Adrenal gland (tissue), 5 donors: ENCODE measurements at regions not wholly inside any gene's neighbourhood (a gene's known extent, or its start where the extent isn't known, plus 50 kb on each side); places are given as distances from the start of the nearest gene placed in this dataset.

Source experiments
- POLR2A ChIP-seq, 2 donors: fragments of 450-650 bp; IDR thresholded peaks; one replicate each; pipeline ENCODE4 v1.6.1; 2017; ENCODE audit warnings: antibody characterized with exemption in 2 of 2, mild to moderate bottlenecking in 2 of 2, moderate library complexity in 1 of 2
- TF ChIP-seq, protein P1 (sequence below), 6 experiments: fragments of 450-650 bp in 4 of 6; fragments of 200-600 bp in 2 of 6; sonication (generic) in 1 of 6; IDR thresholded peaks; 1 replicate in 5 of 6; 2 replicates in 1 of 6; pipeline versions ENCODE4 v1.5.1 to v1.8.0; 2016 to 2021; ENCODE audit warnings: antibody characterized with exemption in 6 of 6, mild to moderate bottlenecking in 2 of 6, moderate library complexity in 1 of 6
- donor health status: DM: no; HTN: no; CAD: no.

DNA sequence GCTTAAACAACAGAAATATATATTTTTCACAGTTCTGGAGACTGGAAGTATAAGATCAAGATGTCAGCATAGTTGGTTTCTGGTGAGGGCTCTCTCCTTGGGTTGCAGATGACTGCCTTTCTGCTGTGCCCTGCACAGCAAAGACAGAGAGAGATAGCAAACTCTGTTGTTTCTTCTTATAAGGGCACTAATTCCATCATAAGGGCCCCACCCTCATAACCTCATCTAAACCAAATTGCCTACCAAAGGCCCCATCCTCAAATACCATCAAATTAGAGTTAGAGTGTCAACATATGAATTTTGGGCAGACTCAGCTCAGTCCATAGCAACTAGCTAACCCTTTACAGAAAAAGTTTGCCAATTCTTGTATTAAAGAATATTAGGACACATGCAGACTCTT lies 94.0 kb upstream of the TLK1 start:
- TF ChIP-seq, protein P1, sequence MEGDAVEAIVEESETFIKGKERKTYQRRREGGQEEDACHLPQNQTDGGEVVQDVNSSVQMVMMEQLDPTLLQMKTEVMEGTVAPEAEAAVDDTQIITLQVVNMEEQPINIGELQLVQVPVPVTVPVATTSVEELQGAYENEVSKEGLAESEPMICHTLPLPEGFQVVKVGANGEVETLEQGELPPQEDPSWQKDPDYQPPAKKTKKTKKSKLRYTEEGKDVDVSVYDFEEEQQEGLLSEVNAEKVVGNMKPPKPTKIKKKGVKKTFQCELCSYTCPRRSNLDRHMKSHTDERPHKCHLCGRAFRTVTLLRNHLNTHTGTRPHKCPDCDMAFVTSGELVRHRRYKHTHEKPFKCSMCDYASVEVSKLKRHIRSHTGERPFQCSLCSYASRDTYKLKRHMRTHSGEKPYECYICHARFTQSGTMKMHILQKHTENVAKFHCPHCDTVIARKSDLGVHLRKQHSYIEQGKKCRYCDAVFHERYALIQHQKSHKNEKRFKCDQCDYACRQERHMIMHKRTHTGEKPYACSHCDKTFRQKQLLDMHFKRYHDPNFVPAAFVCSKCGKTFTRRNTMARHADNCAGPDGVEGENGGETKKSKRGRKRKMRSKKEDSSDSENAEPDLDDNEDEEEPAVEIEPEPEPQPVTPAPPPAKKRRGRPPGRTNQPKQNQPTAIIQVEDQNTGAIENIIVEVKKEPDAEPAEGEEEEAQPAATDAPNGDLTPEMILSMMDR (IDR thresholded peaks at IDR 0.05) = no peak
- TF ChIP-seq POLR2A (IDR thresholded peaks at IDR 0.05) = no peak
